ENCODE measurements at regions not wholly inside any gene's neighbourhood (a gene's known extent, or its start where the extent isn't known, plus 50 kb on each side); places are given as distances from the start of the nearest gene placed in this dataset.

GRCh38 chr9:87447547-87448432, 49.9 kb upstream of the DAPK1 start:
- H3K9me3 ChIP-seq (ENCODE audit: insufficient read depth, low read depth) = no peaks in the 10 kb centered on the region
- no peaks in the 10 kb centered on the region for H3K9me2 ChIP-seq (ENCODE audit: insufficient read depth)
- H3K27ac ChIP-seq = no peak overlapping the region
- no peaks in the 10 kb centered on the region for H3K27me3 ChIP-seq (ENCODE audit: insufficient read depth, low read depth)
- no TSS peak for BruUV-seq (replicated peaks)
- H3K4me3 ChIP-seq = no peak overlapping the region
- H3K4me1 ChIP-seq (replicated peaks; ENCODE audit: insufficient read depth) = no peaks in the 10 kb centered on the region
- H2AFZ ChIP-seq = no peak overlapping the region
- ChIA-PET POLR2A (ENCODE audit: unreplicated experiment) (no interaction called here), CTCF (no interaction called here)
- H3F3A ChIP-seq (ENCODE audit: insufficient read depth, low read depth) = no peaks in the 10 kb centered on the region
- intact Hi-C loops (cut with micrococcal nuclease; ENCODE audit: unreplicated experiment) = no loop called here
- H3K4me2 ChIP-seq = no peak overlapping the region
- DNase-seq = no peak
- no peaks in the 10 kb centered on the region for H3K36me3 ChIP-seq (ENCODE audit: low read depth)
- no peaks in the 10 kb centered on the region for H4K20me1 ChIP-seq (ENCODE audit: insufficient read depth)
- H3K79me2 ChIP-seq (ENCODE audit: low read depth) = no peaks in the 10 kb centered on the region
- TF ChIP-seq, protein P1, sequence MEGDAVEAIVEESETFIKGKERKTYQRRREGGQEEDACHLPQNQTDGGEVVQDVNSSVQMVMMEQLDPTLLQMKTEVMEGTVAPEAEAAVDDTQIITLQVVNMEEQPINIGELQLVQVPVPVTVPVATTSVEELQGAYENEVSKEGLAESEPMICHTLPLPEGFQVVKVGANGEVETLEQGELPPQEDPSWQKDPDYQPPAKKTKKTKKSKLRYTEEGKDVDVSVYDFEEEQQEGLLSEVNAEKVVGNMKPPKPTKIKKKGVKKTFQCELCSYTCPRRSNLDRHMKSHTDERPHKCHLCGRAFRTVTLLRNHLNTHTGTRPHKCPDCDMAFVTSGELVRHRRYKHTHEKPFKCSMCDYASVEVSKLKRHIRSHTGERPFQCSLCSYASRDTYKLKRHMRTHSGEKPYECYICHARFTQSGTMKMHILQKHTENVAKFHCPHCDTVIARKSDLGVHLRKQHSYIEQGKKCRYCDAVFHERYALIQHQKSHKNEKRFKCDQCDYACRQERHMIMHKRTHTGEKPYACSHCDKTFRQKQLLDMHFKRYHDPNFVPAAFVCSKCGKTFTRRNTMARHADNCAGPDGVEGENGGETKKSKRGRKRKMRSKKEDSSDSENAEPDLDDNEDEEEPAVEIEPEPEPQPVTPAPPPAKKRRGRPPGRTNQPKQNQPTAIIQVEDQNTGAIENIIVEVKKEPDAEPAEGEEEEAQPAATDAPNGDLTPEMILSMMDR (conservative IDR thresholded peaks at IDR 0.05) = no peak
- no peak for TF ChIP-seq EZH2 (IDR thresholded peaks at IDR 0.05; ENCODE audit: low read depth)
